MG63 (cell line): ENCODE measurements at regions not wholly inside any gene's neighbourhood (a gene's known extent, or its start where the extent isn't known, plus 50 kb on each side); places are given as distances from the start of the nearest gene placed in this dataset.
"Not testable (repeated sequence)": the region's sequence is repeated elsewhere in the genome, so short reads cannot be mapped to it uniquely, and the experiment has no call there.

Experiments used
- DNase-seq: peaks from one replicate; pipeline ENCODE4 v3.0.0-alpha.2; 2020
- H3K27me3 ChIP-seq: fragments of 250-450 bp; sonication (Bioruptor Pico); 2 replicates; pipeline ENCODE4 v1.5.1; 2020; ENCODE audit warnings: mild to moderate bottlenecking, moderate library complexity
- H3K36me3 ChIP-seq: fragments of 250-450 bp; sonication (Bioruptor Pico); 2 replicates; pipeline ENCODE4 v1.5.1; 2020; ENCODE audit warnings: mild to moderate bottlenecking, moderate library complexity
- H3K4me3 ChIP-seq: fragments of 250-450 bp; sonication (Bioruptor Pico); 2 replicates; pipeline ENCODE4 v1.5.1; 2020; ENCODE audit warnings: mild to moderate bottlenecking, moderate library complexity
- H3K9me3 ChIP-seq: fragments of 250-450 bp; sonication (Bioruptor Pico); 2 replicates; pipeline ENCODE4 v1.5.1; 2020; ENCODE audit warnings: mild to moderate bottlenecking, moderate library complexity

- no peaks in the 10 kb centered on the region for H3K27me3 ChIP-seq
- no peaks in the 10 kb centered on the region for H3K9me3 ChIP-seq
- H3K4me3 ChIP-seq: no peak overlapping the region
- no peaks in the 10 kb centered on the region for H3K36me3 ChIP-seq
- no peak for DNase-seq
Observed at GRCh38 chr13:68745502-68745901, 1362.1 kb upstream of the ATXN8OS start.

- H3K36me3 ChIP-seq: no peaks in the 10 kb centered on the region
- no peak overlapping the region for H3K4me3 ChIP-seq
- no peaks in the 10 kb centered on the region for H3K27me3 ChIP-seq
- DNase-seq: no peak
- no peaks in the 10 kb centered on the region for H3K9me3 ChIP-seq
Observed at GRCh38 chr13:68736961-68737360, 1370.7 kb upstream of the ATXN8OS start.

- H3K4me3 ChIP-seq: no peak overlapping the region
- no peak for DNase-seq
- no peaks in the 10 kb centered on the region for H3K9me3 ChIP-seq
- no peaks in the 10 kb centered on the region for H3K36me3 ChIP-seq
- no peaks in the 10 kb centered on the region for H3K27me3 ChIP-seq
Observed at GRCh38 chr13:68727798-68728197, 1379.8 kb upstream of the ATXN8OS start.

GRCh38 chr13:68727165-68727564 is 1380.5 kb upstream of the ATXN8OS start:
- no peaks in the 10 kb centered on the region for H3K9me3 ChIP-seq
- no peak for DNase-seq
- H3K36me3 ChIP-seq: no peaks in the 10 kb centered on the region
- no peaks in the 10 kb centered on the region for H3K27me3 ChIP-seq
- H3K4me3 ChIP-seq: no peak overlapping the region

GRCh38 chr13:68719815-68720214 is 1387.8 kb upstream of the ATXN8OS start:
- H3K27me3 ChIP-seq: no peaks in the 10 kb centered on the region
- DNase-seq: no peak
- H3K9me3 ChIP-seq: no peaks in the 10 kb centered on the region
- H3K36me3 ChIP-seq: no peaks in the 10 kb centered on the region
- no peak overlapping the region for H3K4me3 ChIP-seq

- Histone ChIP-seq H3K4me3 (no peak overlapping the region), H3K36me3 (no peaks in the 10 kb centered on the region), H3K9me3 (no peaks in the 10 kb centered on the region), H3K27me3 (no peaks in the 10 kb centered on the region)
- peak; percentile 10 for DNase-seq
Observed at GRCh38 chr13:68715651-68716050, 1392.0 kb upstream of the ATXN8OS start.

- H3K36me3 ChIP-seq: no peaks in the 10 kb centered on the region
- no peak for DNase-seq
- no peaks in the 10 kb centered on the region for H3K9me3 ChIP-seq
- H3K27me3 ChIP-seq: no peaks in the 10 kb centered on the region
- H3K4me3 ChIP-seq: no peak overlapping the region
Observed at GRCh38 chr13:68714292-68714691, 1393.3 kb upstream of the ATXN8OS start.

GRCh38 chr13:68713394-68713793 is 1394.2 kb upstream of the ATXN8OS start:
- Histone ChIP-seq H3K27me3 (no peaks in the 10 kb centered on the region), H3K36me3 (no peaks in the 10 kb centered on the region), H3K9me3 (no peaks in the 10 kb centered on the region), H3K4me3 (no peak overlapping the region)
- no peak for DNase-seq

- DNase-seq: no peak
- Histone ChIP-seq H3K36me3 (no peaks in the 10 kb centered on the region), H3K9me3 (no peaks in the 10 kb centered on the region), H3K4me3 (no peak overlapping the region), H3K27me3 (no peaks in the 10 kb centered on the region)
Observed at GRCh38 chr13:68708336-68708908, 1399.2 kb upstream of the ATXN8OS start.

- not testable (repeated sequence) for H3K4me3 ChIP-seq, DNase-seq, H3K36me3 ChIP-seq, H3K9me3 ChIP-seq, H3K27me3 ChIP-seq
Observed at GRCh38 chr13:68706044-68706443, 1401.6 kb upstream of the ATXN8OS start.

GRCh38 chr13:68697551-68697950 is 1410.1 kb upstream of the ATXN8OS start:
- Histone ChIP-seq H3K27me3 (no peaks in the 10 kb centered on the region), H3K9me3 (no peaks in the 10 kb centered on the region), H3K4me3 (no peak overlapping the region), H3K36me3 (no peaks in the 10 kb centered on the region)
- no peak for DNase-seq

- Histone ChIP-seq H3K4me3 (no peak overlapping the region), H3K27me3 (no peaks in the 10 kb centered on the region), H3K9me3 (no peaks in the 10 kb centered on the region), H3K36me3 (no peaks in the 10 kb centered on the region)
- DNase-seq: no peak
Observed at GRCh38 chr13:68696907-68697306, 1410.7 kb upstream of the ATXN8OS start.

GRCh38 chr13:68692049-68692448 is 1415.6 kb upstream of the ATXN8OS start:
- Histone ChIP-seq H3K9me3 (no peaks in the 10 kb centered on the region), H3K27me3 (no peaks in the 10 kb centered on the region), H3K4me3 (no peak overlapping the region), H3K36me3 (no peaks in the 10 kb centered on the region)
- no peak for DNase-seq

- Histone ChIP-seq H3K27me3 (no peaks in the 10 kb centered on the region), H3K4me3 (no peak overlapping the region), H3K36me3 (no peaks in the 10 kb centered on the region), H3K9me3 (no peaks in the 10 kb centered on the region)
- no peak for DNase-seq
Observed at GRCh38 chr13:68690567-68690966, 1417.1 kb upstream of the ATXN8OS start.

GRCh38 chr13:68676513-68677115 is 1431.0 kb upstream of the ATXN8OS start:
- H3K36me3 ChIP-seq: no peaks in the 10 kb centered on the region
- no peaks in the 10 kb centered on the region for H3K9me3 ChIP-seq
- DNase-seq: no peak
- H3K27me3 ChIP-seq: no peaks in the 10 kb centered on the region
- H3K4me3 ChIP-seq: no peak overlapping the region

GRCh38 chr13:68675209-68675608 is 1432.4 kb upstream of the ATXN8OS start:
- Histone ChIP-seq H3K27me3 (no peaks in the 10 kb centered on the region), H3K9me3 (no peaks in the 10 kb centered on the region), H3K4me3 (no peak overlapping the region), H3K36me3 (no peaks in the 10 kb centered on the region)
- DNase-seq: no peak

- Histone ChIP-seq H3K27me3 (no peaks in the 10 kb centered on the region), H3K9me3 (no peaks in the 10 kb centered on the region), H3K36me3 (no peaks in the 10 kb centered on the region), H3K4me3 (no peak overlapping the region)
- no peak for DNase-seq
Observed at GRCh38 chr13:68667863-68668262, 1437.7 kb upstream of the PCDH9 start.

GRCh38 chr13:68666774-68667397 is 1436.8 kb upstream of the PCDH9 start:
- no peak overlapping the region for H3K4me3 ChIP-seq
- no peaks in the 10 kb centered on the region for H3K9me3 ChIP-seq
- no peak for DNase-seq
- H3K36me3 ChIP-seq: no peaks in the 10 kb centered on the region
- no peaks in the 10 kb centered on the region for H3K27me3 ChIP-seq
